ENCODE measurements at regions not wholly inside any gene's neighbourhood (a gene's known extent, or its start where the extent isn't known, plus 50 kb on each side); places are given as distances from the start of the nearest gene placed in this dataset.

DNA sequence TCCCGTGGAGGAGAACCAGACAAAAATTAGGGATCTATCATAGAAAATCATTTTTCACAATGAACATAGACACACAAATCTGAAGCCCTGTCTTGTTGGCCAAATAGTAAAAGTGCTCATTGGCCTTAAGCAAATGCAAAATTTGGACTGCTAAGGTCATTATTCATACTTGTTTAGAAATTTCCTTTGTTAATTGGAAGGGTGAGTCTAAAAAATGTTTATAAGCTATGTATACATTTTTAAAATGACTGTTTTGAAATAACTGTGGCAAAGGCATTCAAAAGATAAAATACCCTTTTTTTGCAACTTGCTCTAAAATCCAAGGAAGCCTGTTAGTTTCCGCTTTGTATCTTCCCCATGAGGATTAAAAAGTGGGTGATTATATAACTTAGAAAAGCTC lies 195.0 kb downstream of the ZNF330 start:
- TF ChIP-seq TARDBP (IDR thresholded peaks at IDR 0.05) (no peak), HDGF (IDR thresholded peaks at IDR 0.05; ENCODE audit: borderline replicate concordance) (no peak), FOXA1 (IDR thresholded peaks at IDR 0.05) (no peak), L3MBTL2 (conservative IDR thresholded peaks at IDR 0.05) (no peak)
- ChIA-PET CTCF (no interaction called here), POLR2A (no interaction called here)
- no peak for DNase-seq (ENCODE audit: extremely low spot score)

DNA sequence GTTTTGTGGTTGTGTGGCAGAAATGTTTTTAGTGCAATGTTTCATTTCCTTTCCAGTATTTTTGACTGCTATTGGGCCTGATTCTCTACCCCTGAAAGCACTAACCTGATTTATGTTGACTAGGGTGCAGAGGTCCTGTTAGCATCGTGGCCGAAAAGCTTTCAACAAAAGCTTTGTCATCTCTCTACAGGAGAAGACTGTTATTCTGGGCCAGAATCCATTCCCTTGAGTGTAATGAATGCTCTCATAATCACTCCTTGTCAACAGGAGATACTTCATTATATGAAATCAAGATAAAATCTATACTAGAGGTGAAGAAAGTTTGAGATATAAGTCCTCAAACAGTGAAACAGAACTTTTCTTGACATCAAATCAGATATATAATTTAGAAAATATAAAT lies 195.5 kb downstream of the ZNF330 start:
- POLR2A ChIA-PET = no interaction called here
- CTCF ChIA-PET = interaction anchor here (0.6 kb wide), 1 partner anchor 40 kb away, joined by 4 read pairs; no protein-coding TSS in a partner anchor
- no peak for DNase-seq (ENCODE audit: extremely low spot score)
- no peak for TF ChIP-seq FOXK2 (IDR thresholded peaks at IDR 0.05)
- TF ChIP-seq L3MBTL2 (conservative IDR thresholded peaks at IDR 0.05) = no peak
- TF ChIP-seq LEF1 (IDR thresholded peaks at IDR 0.05; ENCODE audit: borderline replicate concordance) = no peak
- TF ChIP-seq ZNF384 (IDR thresholded peaks at IDR 0.05) = no peak
- TF ChIP-seq FOXM1 (IDR thresholded peaks at IDR 0.05; ENCODE audit: borderline replicate concordance) = no peak
- no peak for TF ChIP-seq SP1 (IDR thresholded peaks at IDR 0.05)
- no peak for TF ChIP-seq ELF4 (IDR thresholded peaks at IDR 0.05)
- no peak for TF ChIP-seq TARDBP (IDR thresholded peaks at IDR 0.05)
- no peak for TF ChIP-seq BHLHE40 (IDR thresholded peaks at IDR 0.05; ENCODE audit: borderline replicate concordance)
- no peak for TF ChIP-seq ARNT (IDR thresholded peaks at IDR 0.05)
- no peak for TF ChIP-seq SUZ12 (IDR thresholded peaks at IDR 0.05)
- TF ChIP-seq NFRKB (IDR thresholded peaks at IDR 0.05) = no peak
- no peak for TF ChIP-seq CTBP1 (IDR thresholded peaks at IDR 0.05; ENCODE audit: borderline replicate concordance)
- TF ChIP-seq, protein P1, sequence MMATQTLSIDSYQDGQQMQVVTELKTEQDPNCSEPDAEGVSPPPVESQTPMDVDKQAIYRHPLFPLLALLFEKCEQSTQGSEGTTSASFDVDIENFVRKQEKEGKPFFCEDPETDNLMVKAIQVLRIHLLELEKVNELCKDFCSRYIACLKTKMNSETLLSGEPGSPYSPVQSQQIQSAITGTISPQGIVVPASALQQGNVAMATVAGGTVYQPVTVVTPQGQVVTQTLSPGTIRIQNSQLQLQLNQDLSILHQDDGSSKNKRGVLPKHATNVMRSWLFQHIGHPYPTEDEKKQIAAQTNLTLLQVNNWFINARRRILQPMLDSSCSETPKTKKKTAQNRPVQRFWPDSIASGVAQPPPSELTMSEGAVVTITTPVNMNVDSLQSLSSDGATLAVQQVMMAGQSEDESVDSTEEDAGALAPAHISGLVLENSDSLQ (IDR thresholded peaks at IDR 0.05) = no peak

DNA sequence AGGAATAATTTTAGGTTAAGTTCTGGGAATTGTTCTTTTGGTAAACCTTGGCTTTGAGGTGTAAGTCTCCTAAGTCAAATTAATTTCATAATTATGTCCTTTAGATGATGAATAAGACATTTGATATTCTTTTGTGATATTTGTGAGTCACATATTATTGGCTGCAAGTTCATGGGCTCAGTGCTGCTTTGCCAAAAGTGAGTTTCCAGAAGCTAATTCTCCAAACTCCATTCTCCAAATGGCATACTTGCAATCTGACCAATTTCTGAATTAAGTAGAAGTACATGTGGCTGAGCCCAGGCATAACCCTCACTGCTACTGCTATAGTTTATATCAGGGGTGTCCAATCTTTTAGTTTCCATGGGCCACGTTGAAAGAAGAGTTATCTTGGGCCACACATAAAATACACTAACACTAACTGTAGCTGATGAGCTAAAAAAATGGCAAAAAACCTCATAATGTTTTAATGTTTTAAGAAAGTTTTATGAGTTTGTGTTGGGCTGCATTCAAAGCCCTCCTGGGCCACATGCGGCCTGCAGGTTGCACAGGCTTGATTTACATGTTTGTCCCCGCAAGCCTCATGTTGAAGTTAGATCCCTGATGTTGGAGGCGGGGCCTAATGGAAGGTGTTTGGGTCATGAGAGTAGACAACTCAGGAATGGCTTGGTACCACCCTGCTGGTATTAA lies 196.1 kb downstream of the ZNF330 start:
- CTCF ChIA-PET = interaction anchor here (0.6 kb wide), 1 partner anchor 41 kb away, joined by 4 read pairs; no protein-coding TSS in a partner anchor

DNA sequence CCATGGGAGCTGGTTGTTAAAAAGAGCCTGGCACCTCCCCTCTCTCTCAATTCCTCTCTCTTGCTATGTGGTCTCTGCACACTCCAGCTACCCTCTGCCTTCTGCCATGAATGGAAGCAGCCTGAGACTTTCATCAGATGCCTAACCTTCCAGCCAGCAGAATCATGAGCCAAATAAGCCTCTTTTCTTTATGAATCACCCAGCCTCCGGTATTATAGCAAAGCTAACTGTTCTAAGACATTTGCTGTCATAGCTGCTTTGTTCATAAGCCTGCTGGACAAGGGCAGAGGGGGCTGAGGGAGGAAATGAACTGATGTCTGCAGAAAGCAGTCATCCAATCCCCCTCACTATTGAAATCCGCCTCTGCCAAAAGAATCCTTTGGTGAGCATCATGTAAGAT lies 196.7 kb downstream of the ZNF330 start:
- ChIA-PET POLR2A (no interaction called here), CTCF (no interaction called here)
- DNase-seq (ENCODE audit: extremely low spot score) = no peak
- TF ChIP-seq L3MBTL2 (conservative IDR thresholded peaks at IDR 0.05) (no peak), NFRKB (IDR thresholded peaks at IDR 0.05) (no peak), ARNT (IDR thresholded peaks at IDR 0.05) (no peak), ZNF384 (IDR thresholded peaks at IDR 0.05) (no peak), FOXA1 (IDR thresholded peaks at IDR 0.05) (no peak), HDGF (IDR thresholded peaks at IDR 0.05; ENCODE audit: borderline replicate concordance) (no peak), FOXK2 (IDR thresholded peaks at IDR 0.05) (no peak), ELF4 (IDR thresholded peaks at IDR 0.05) (no peak), FOXM1 (IDR thresholded peaks at IDR 0.05; ENCODE audit: borderline replicate concordance) (no peak)
- TF ChIP-seq, protein P1 (IDR thresholded peaks at IDR 0.05) = no peak

More for the DNA sequence above, 196.1 kb downstream of the ZNF330 start:
- POLR2A ChIA-PET = no interaction called here
- TF ChIP-seq TARDBP (IDR thresholded peaks at IDR 0.05) (no peak), NFRKB (IDR thresholded peaks at IDR 0.05) (no peak), L3MBTL2 (conservative IDR thresholded peaks at IDR 0.05) (no peak), HDGF (IDR thresholded peaks at IDR 0.05; ENCODE audit: borderline replicate concordance) (no peak), CTBP1 (IDR thresholded peaks at IDR 0.05; ENCODE audit: borderline replicate concordance) (no peak), SUZ12 (IDR thresholded peaks at IDR 0.05) (no peak)
- no peak for DNase-seq (ENCODE audit: extremely low spot score)

DNA sequence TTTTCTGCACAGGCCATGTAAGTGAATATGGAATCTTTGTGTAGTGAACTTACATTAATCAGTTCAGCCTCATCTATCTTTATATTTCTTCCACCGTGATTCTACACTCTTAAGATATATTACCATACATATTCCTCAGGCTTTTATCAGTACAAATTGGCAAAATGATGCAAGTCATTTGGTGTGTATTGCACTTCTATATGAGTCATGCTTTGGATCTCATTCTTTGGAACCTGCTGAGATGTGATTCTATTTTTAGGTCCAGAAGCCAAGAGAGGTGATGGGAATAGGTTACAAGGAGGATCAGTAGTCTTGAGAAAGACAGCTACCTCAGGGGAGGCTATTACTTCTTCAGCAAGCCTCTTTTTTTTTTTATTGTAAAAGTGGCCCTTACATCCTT lies 204.4 kb downstream of the ZNF330 start:
- no peak for TF ChIP-seq BHLHE40 (IDR thresholded peaks at IDR 0.05; ENCODE audit: borderline replicate concordance)
- TF ChIP-seq SP1 (IDR thresholded peaks at IDR 0.05) = no peak
- TF ChIP-seq FOXA1 (IDR thresholded peaks at IDR 0.05) = no peak
- no peak for TF ChIP-seq ARNT (IDR thresholded peaks at IDR 0.05)
- TF ChIP-seq LEF1 (IDR thresholded peaks at IDR 0.05; ENCODE audit: borderline replicate concordance) = no peak
- no peak for TF ChIP-seq FOXK2 (IDR thresholded peaks at IDR 0.05)
- no peak for TF ChIP-seq ZNF384 (IDR thresholded peaks at IDR 0.05)
- no peak for TF ChIP-seq CTBP1 (IDR thresholded peaks at IDR 0.05; ENCODE audit: borderline replicate concordance)
- ChIA-PET POLR2A (no interaction called here), CTCF (interaction anchor here (0.6 kb wide), 1 partner anchor 77 kb away, joined by 3 read pairs; no protein-coding TSS in a partner anchor)
- DNase-seq (ENCODE audit: extremely low spot score) = no peak

DNA sequence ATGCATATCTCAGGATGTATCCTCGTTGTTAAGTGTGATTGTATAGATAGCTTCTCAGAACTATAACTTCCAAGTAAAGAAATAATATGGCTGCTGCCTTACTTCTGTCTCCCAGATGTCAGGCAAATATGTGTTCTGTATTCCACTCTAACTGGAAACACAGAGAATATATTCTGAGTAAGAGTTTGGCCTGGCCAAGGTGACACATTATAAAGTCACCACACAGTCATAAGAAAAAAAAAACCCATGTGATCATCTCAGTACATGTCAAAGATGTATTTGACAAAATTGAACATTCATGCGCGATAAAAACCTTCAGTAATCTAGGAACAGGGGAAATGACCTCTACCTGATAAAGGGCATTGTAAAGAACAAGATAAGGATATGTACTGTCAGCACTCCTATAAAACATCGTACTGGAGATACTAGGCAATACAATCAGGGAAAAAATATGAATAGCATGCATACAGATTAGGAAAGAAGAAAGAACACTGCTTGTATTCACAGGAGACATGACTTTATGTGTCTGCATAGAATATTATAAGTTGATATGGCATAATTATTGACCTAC lies 207.1 kb downstream of the ZNF330 start:
- CTCF ChIA-PET = no interaction called here
- TF ChIP-seq LEF1 (IDR thresholded peaks at IDR 0.05; ENCODE audit: borderline replicate concordance) (no peak), ARNT (IDR thresholded peaks at IDR 0.05) (no peak), FOXM1 (IDR thresholded peaks at IDR 0.05; ENCODE audit: borderline replicate concordance) (no peak), FOXK2 (IDR thresholded peaks at IDR 0.05) (no peak), ZNF384 (IDR thresholded peaks at IDR 0.05) (no peak), CTBP1 (IDR thresholded peaks at IDR 0.05; ENCODE audit: borderline replicate concordance) (no peak), SUZ12 (IDR thresholded peaks at IDR 0.05) (no peak), HDGF (IDR thresholded peaks at IDR 0.05; ENCODE audit: borderline replicate concordance) (no peak), ELF4 (IDR thresholded peaks at IDR 0.05) (no peak)
- no peak for DNase-seq (ENCODE audit: extremely low spot score)
- POLR2A ChIA-PET = no interaction called here

DNA sequence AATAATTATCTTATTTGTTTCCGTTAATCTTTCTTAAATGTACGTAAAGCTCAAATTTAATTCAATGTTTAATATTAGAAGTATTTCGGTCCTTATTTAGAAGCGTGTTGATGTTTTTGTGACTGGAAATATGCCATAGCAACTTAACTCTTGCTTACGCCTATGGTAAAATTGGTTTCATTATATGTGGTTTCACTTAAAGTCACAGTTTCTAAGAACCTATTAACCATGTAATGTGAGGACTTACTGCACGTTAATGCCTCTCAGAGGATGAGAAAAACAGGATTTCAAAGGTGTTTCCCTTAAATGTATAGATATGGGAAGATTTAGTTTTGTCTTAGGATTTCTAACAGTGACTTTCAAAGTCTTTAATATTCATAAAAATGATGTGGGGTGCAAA lies 206.4 kb upstream of the IL15 start:
- ChIA-PET CTCF (interaction anchor here (0.7 kb wide), 1 partner anchor 1272 kb away, joined by 3 read pairs; no protein-coding TSS in a partner anchor), POLR2A (no interaction called here)
- no peak for DNase-seq (ENCODE audit: extremely low spot score)
- TF ChIP-seq FOXM1 (IDR thresholded peaks at IDR 0.05; ENCODE audit: borderline replicate concordance) (no peak), ELF4 (IDR thresholded peaks at IDR 0.05) (no peak), SP1 (IDR thresholded peaks at IDR 0.05) (no peak), FOXK2 (IDR thresholded peaks at IDR 0.05) (no peak)

Measured in HEK293T (cell line).